Right lobe of liver (tissue), 4 donors: ENCODE measurements at regions not wholly inside any gene's neighbourhood (a gene's known extent, or its start where the extent isn't known, plus 50 kb on each side); places are given as distances from the start of the nearest gene placed in this dataset.

ENCODE experiments used
- CTCF ChIP-seq, 4 donors: fragments of 200-600 bp in 3 of 4; fragments of 450-650 bp in 1 of 4; IDR thresholded peaks; one replicate each; pipeline versions ENCODE4 v1.5.1 to v1.8.0; 2016 to 2022; ENCODE audit warnings: antibody characterized with exemption in 4 of 4, mild to moderate bottlenecking in 2 of 4
- POLR2A ChIP-seq: fragments of 450-650 bp; IDR thresholded peaks from one replicate; pipeline ENCODE4 v1.6.1; 2017; ENCODE audit warnings: antibody characterized with exemption, mild to moderate bottlenecking
- donor health status: DM: no; HTN: no; CAD: no.
- donor health status: DM: no; HTN: no; CAD: no.
- donor health status: DM: no; HTN: yes; CAD: no.

DNA sequence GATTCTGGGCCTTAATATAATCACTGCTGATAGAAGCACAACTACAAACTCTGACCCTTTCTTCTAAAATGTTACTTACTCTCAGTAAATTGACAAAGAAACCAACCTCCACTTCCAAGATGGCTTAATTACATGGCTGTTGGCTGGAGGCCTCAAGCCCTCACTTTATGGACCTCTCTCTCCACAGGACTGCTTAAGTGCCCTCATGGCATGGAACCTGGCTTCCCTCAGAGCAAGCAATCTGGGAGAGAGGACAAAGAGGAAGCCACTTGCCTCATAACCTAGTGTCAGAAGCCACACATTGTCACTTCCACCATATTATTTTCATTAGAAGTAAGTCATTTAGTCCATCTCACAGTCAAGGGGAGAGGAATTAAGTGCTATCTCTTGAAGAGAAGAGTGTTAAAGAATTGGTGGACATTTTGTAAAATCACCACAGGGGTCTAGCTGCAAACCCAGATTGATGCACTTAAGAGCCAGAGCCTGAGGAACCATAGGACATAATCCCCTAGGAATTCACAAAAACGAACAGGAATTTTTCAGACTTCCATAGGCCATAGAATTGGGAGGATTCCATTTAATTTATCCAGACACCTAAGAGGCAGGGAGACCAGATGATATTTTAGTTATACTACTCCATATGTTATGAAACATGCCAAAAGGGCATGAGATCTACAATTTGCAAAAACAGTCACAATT is 97.5 kb upstream of the TNFSF4 start:
- TF ChIP-seq POLR2A: no peak
- no peak for TF ChIP-seq CTCF (IDR thresholded peaks at IDR 0.05)
